PC-9 (cell line): ENCODE measurements at regions not wholly inside any gene's neighbourhood (a gene's known extent, or its start where the extent isn't known, plus 50 kb on each side); places are given as distances from the start of the nearest gene placed in this dataset.

Experiments
- CTCF ChIP-seq: fragments of 200-600 bp; sonication (generic); conservative IDR thresholded peaks from 2 replicates; pipeline ENCODE4 v1.6.1; 2017; ENCODE audit warnings: mixed run types, antibody characterized with exemption, mild to moderate bottlenecking, moderate library complexity
- EZH2 ChIP-seq: fragments of 200-600 bp; sonication (generic); IDR thresholded peaks from 2 replicates; pipeline ENCODE4 v1.8.0; 2017; ENCODE audit warnings: antibody characterized with exemption, low read depth

GRCh38 chr20:57071954-57072583, 194.4 kb downstream of the BMP7 start:
- TF ChIP-seq CTCF (no peak), EZH2 (no peak)
